PC-3 (cell line): ENCODE measurements at regions not wholly inside any gene's neighbourhood (a gene's known extent, or its start where the extent isn't known, plus 50 kb on each side); places are given as distances from the start of the nearest gene placed in this dataset.

Experiments
- ATAC-seq: fragments of 200-7000 bp; cut with Tn5 transposase; 2 replicates; pipeline ENCODE4 v1.9.1; 2020; ENCODE audit warnings: mild to moderate bottlenecking, moderate library complexity
- BruUV-seq: library from RNA; stranded (reverse); fragments of 400-500 nt; replicated peaks from 2 replicates; lab custom pipeline; 2021; lab: Mats Ljungman, UMichigan
- CTCF ChIA-PET: fragments of 300-600 bp; sonication (Branson Sonifier 250); formaldehyde crosslinking; loops from one replicate; lab custom pipeline; 2022; ENCODE audit warnings: antibody characterized with exemption; lab: Charles Lee
- POLR2A ChIA-PET: fragments of 300-600 bp; sonication (Branson Sonifier 250); formaldehyde crosslinking; loops from one replicate; lab custom pipeline; 2022; ENCODE audit warnings: antibody characterized with exemption; ENCODE audit not compliant: unreplicated experiment; lab: Charles Lee
- DNase-seq: peaks from one replicate; pipeline ENCODE4 v3.0.0-alpha.2; 2015
- H2AFZ ChIP-seq: fragments of 300-600 bp; sonication (generic); 2 replicates; pipeline ENCODE4 v1.6.0; 2016; ENCODE audit warnings: antibody characterized with exemption, low read length
- H3F3A ChIP-seq: fragments of 300-600 bp; sonication (generic); one replicate; pipeline ENCODE4 v1.6.0; 2017; ENCODE audit warnings: antibody characterized with exemption, low read length, control low read depth, mild to moderate bottlenecking; ENCODE audit not compliant: unreplicated experiment
- H3K27ac ChIP-seq: fragments of 300-600 bp; sonication (generic); 2 replicates; pipeline ENCODE4 v1.5.1; 2016; ENCODE audit warnings: mild to moderate bottlenecking, low read length
- H3K27me3 ChIP-seq: fragments of 300-600 bp; sonication (generic); 2 replicates; pipeline ENCODE4 v1.6.1; 2016; ENCODE audit warnings: low read length, mixed read lengths
- H3K36me3 ChIP-seq: fragments of 300-600 bp; sonication (generic); 2 replicates; pipeline ENCODE4 v1.6.1; 2016; ENCODE audit warnings: low read depth, mixed run types, low read length, mixed read lengths
- H3K4me1 ChIP-seq: fragments of 300-600 bp; sonication (generic); 2 replicates; pipeline ENCODE4 v1.5.1; 2016; ENCODE audit warnings: low read length; ENCODE audit not compliant: insufficient read depth
- H3K4me2 ChIP-seq: fragments of 300-600 bp; sonication (generic); 2 replicates; pipeline ENCODE4 v1.6.0; 2016; ENCODE audit warnings: low read length
- H3K4me3 ChIP-seq: fragments of 300-600 bp; sonication (generic); 2 replicates; pipeline ENCODE4 v1.5.1; 2016; ENCODE audit warnings: mild to moderate bottlenecking, low read length, mixed read lengths
- H3K79me2 ChIP-seq: fragments of 300-600 bp; sonication (generic); 2 replicates; pipeline ENCODE4 v1.6.1; 2017; ENCODE audit warnings: low read length, mixed read lengths
- H3K9ac ChIP-seq: fragments of 300-600 bp; sonication (generic); 2 replicates; pipeline ENCODE4 v1.6.0; 2016; ENCODE audit warnings: mild to moderate bottlenecking, low read length
- H3K9me2 ChIP-seq: fragments of 300-600 bp; sonication (generic); replicated peaks from 2 replicates; pipeline ENCODE4 v1.6.1; 2016; ENCODE audit warnings: mixed run types, low read length, mixed read lengths
- H3K9me3 ChIP-seq: fragments of 300-600 bp; sonication (generic); 2 replicates; pipeline ENCODE4 v1.6.1; 2016; ENCODE audit warnings: low read length, mixed read lengths
- H4K20me1 ChIP-seq: fragments of 300-600 bp; sonication (generic); 2 replicates; pipeline ENCODE4 v1.6.1; 2016; ENCODE audit warnings: low read length, mixed read lengths
- EZH2 ChIP-seq: fragments of 300-600 bp; sonication (generic); IDR thresholded peaks from one replicate; pipeline ENCODE4 v1.6.1; 2017; ENCODE audit warnings: antibody characterized with exemption, mild to moderate bottlenecking, low read length; ENCODE audit not compliant: unreplicated experiment
- EZH2phosphoT487 ChIP-seq: fragments of 300-600 bp; sonication (generic); IDR thresholded peaks from 2 replicates; pipeline ENCODE4 v1.6.1; 2018; ENCODE audit warnings: mild to moderate bottlenecking, antibody characterized with exemption, low read length, borderline replicate concordance
- intact Hi-C: fragments of 100-400 bp; cut with micrococcal nuclease; formaldehyde crosslinking; loops from 2 replicates; pipeline ENCODE4 v1.9.0; 2023
- TF ChIP-seq, protein P1 (sequence below): fragments of 300-600 bp; sonication (generic); conservative IDR thresholded peaks from 2 replicates; pipeline ENCODE4 v1.5.1; 2017; ENCODE audit warnings: antibody characterized with exemption, low read depth, mild to moderate bottlenecking, low read length

DNA sequence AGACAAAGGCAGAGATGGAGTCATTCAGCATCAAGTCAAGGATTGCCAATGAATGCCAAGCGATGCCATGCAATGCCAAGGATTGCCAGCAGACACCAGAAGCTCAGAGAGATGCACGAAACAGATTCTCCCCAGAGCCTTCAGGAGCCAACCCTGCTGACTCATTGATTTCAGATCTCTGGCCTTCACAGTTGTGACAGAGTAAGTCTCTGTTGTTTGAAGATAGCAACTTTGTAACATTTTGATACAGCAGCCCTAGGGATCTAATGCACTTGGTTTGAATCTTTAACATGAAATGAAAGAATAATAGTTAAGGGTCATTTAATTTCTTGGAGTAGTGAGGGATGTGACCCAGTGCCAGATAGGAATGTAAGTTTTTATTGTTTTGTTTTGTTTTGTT lies 287.4 kb upstream of the RUNX1 start:
- H2AFZ ChIP-seq: no peak overlapping the region
- H3K4me1 ChIP-seq: no peaks in the 10 kb centered on the region
- CTCF ChIA-PET: no interaction called here
- H3K9me2 ChIP-seq: no peaks in the 10 kb centered on the region
- TF ChIP-seq EZH2: no peak
- TF ChIP-seq, protein P1, sequence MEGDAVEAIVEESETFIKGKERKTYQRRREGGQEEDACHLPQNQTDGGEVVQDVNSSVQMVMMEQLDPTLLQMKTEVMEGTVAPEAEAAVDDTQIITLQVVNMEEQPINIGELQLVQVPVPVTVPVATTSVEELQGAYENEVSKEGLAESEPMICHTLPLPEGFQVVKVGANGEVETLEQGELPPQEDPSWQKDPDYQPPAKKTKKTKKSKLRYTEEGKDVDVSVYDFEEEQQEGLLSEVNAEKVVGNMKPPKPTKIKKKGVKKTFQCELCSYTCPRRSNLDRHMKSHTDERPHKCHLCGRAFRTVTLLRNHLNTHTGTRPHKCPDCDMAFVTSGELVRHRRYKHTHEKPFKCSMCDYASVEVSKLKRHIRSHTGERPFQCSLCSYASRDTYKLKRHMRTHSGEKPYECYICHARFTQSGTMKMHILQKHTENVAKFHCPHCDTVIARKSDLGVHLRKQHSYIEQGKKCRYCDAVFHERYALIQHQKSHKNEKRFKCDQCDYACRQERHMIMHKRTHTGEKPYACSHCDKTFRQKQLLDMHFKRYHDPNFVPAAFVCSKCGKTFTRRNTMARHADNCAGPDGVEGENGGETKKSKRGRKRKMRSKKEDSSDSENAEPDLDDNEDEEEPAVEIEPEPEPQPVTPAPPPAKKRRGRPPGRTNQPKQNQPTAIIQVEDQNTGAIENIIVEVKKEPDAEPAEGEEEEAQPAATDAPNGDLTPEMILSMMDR: no peak
- TF ChIP-seq EZH2phosphoT487: no peak
- no peaks in the 10 kb centered on the region for H3F3A ChIP-seq
- no peak overlapping the region for H3K4me3 ChIP-seq
- H3K36me3 ChIP-seq: no peaks in the 10 kb centered on the region
- POLR2A ChIA-PET: no interaction called here
- DNase-seq: no peak
- H3K9ac ChIP-seq: no peak overlapping the region
- H3K9me3 ChIP-seq: no peaks in the 10 kb centered on the region
- no peaks in the 10 kb centered on the region for H3K79me2 ChIP-seq
- H3K27ac ChIP-seq: no peak overlapping the region
- no peaks in the 10 kb centered on the region for H4K20me1 ChIP-seq
- BruUV-seq: no TSS peak
- intact Hi-C loops: no loop called here
- H3K27me3 ChIP-seq: no peaks in the 10 kb centered on the region
- no peak overlapping the region for H3K4me2 ChIP-seq
- ATAC-seq: no peak

DNA sequence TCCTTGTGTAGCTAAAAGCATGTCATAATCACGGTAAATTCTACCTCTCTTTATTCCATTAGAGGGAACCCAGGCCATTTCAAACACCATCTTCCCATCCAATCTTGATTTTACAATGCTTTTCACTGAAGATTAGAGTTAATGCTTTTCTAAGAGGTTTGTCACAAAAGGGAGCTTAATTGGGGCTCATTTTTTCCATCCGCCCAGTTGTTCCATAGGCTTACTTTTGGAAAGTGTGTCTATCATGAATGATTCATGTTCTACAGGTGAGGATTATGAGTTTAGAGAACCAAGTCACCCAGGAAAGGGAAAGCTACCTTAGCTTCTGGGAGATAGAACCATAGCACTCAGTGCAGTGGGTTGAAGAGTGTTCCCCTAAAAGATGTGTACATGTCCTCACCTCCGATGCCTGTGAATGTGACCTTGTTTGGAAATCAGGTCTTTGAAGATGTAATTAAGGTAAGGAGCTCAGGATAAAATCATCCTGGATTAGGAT lies 286.9 kb upstream of the RUNX1 start:
- H4K20me1 ChIP-seq: no peaks in the 10 kb centered on the region
- POLR2A ChIA-PET: no interaction called here
- intact Hi-C loops: no loop called here
- no TSS peak for BruUV-seq
- ATAC-seq (no peak), DNase-seq (no peak)
- H3K27ac ChIP-seq: no peak overlapping the region
- CTCF ChIA-PET: no interaction called here
- H3K4me1 ChIP-seq: no peaks in the 10 kb centered on the region
- no peak overlapping the region for H3K9ac ChIP-seq
- no peaks in the 10 kb centered on the region for H3K27me3 ChIP-seq
- H3K4me2 ChIP-seq: no peak overlapping the region
- no peaks in the 10 kb centered on the region for H3K79me2 ChIP-seq
- H3K36me3 ChIP-seq: no peaks in the 10 kb centered on the region
- no peaks in the 10 kb centered on the region for H3K9me3 ChIP-seq
- TF ChIP-seq EZH2 (no peak), EZH2phosphoT487 (no peak)
- TF ChIP-seq, protein P1: no peak
- H3F3A ChIP-seq: no peaks in the 10 kb centered on the region
- no peak overlapping the region for H3K4me3 ChIP-seq
- no peaks in the 10 kb centered on the region for H3K9me2 ChIP-seq
- H2AFZ ChIP-seq: no peak overlapping the region

DNA sequence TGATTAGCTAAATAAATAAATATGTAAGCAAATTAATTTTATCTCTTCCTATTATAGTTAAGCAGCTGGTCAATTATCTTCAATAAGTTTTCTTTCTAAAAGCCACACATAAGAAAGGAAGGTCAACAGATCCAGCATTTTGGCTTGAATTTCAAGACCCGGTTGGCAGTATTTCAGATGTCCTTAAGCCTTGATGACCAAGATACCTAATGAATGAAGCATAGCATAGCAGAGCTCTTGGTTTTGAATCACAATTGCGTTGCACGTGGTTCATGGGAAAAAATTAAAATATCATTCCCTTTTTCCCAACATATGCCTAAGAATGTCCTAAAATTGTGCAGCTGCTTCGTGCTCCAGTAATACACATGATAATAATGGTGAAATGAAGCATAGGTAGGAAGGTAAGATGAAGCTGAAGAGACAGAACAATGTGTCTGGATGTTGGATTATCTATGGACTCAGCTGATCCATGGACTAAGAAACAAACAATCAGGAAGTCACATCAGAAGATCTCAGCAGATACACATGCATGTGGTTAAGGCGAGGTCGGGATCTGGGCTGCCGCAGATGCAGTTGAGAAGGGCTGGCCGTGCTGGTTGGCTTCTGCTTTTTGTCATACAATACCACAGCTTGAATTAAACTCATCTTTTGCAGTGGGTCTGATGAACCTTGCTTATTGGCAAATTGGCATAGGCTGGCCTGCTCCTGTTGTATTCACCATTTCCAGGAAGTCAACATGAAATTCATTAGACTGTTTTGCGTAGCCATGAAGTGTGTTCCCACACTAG lies 284.9 kb upstream of the RUNX1 start:
- Histone ChIP-seq H3K9me3 (no peaks in the 10 kb centered on the region), H3K36me3 (no peaks in the 10 kb centered on the region), H3K27me3 (no peaks in the 10 kb centered on the region), H3K79me2 (no peaks in the 10 kb centered on the region), H3K27ac (no peak overlapping the region), H2AFZ (no peak overlapping the region), H3K4me3 (no peak overlapping the region), H3K4me2 (no peak overlapping the region), H3K9me2 (0 out of 2 replicates have a peak, but pooled peaks cover 2% of the 10 kb centered on the region), H4K20me1 (no peaks in the 10 kb centered on the region), H3K9ac (no peak overlapping the region), H3K4me1 (no peaks in the 10 kb centered on the region), H3F3A (no peaks in the 10 kb centered on the region)
- TF ChIP-seq EZH2phosphoT487: no peak
- TF ChIP-seq, protein P1: no peak
- CTCF ChIA-PET: no interaction called here
- DNase-seq (no peak), ATAC-seq (no peak)
- POLR2A ChIA-PET: no interaction called here
- BruUV-seq: no TSS peak
- intact Hi-C loops: no loop called here
